Gastrocnemius medialis (tissue), 4 donors: ENCODE measurements at regions not wholly inside any gene's neighbourhood (a gene's known extent, or its start where the extent isn't known, plus 50 kb on each side); places are given as distances from the start of the nearest gene placed in this dataset.

ENCODE experiments used
- ATAC-seq, 2 donors: fragments of 150-250 bp; one replicate each; pipeline ENCODE4 v1.9.1; 2016
- DNase-seq, 2 donors: peaks; one replicate each; pipeline ENCODE4 v3.0.0-alpha.2; 2019
- H3K27ac ChIP-seq, 4 donors: fragments of 200-600 bp; sonication (generic); 1 replicate in 1 of 4; 2 replicates in 3 of 4; pipeline ENCODE4 v1.5.1; 2016 to 2018; ENCODE audit warnings: mild to moderate bottlenecking in 2 of 4, moderate library complexity in 1 of 4
- H3K27me3 ChIP-seq, 3 donors: fragments of 200-600 bp; sonication (generic) in 2 of 3; 1 replicate in 1 of 3; 2 replicates in 2 of 3; pipeline versions ENCODE4 v1.5.1 to v1.6.0; 2016 to 2019; ENCODE audit warnings: mild to moderate bottlenecking in 1 of 3, moderate library complexity in 1 of 3
- H3K36me3 ChIP-seq, 2 donors: fragments of 200-600 bp; sonication (generic) in 1 of 2; one replicate each; pipeline ENCODE4 v1.5.1; 2017 to 2018
- H3K4me1 ChIP-seq, 2 donors: fragments of 200-600 bp; sonication (generic) in 1 of 2; one replicate each; pipeline ENCODE4 v1.5.1; 2016 to 2017; ENCODE audit warnings: mild to moderate bottlenecking in 2 of 2
- H3K4me3 ChIP-seq, 4 donors: fragments of 200-600 bp; sonication (generic) in 3 of 4; 1 replicate in 1 of 4; 2 replicates in 3 of 4; pipeline ENCODE4 v1.5.1; 2016 to 2019; ENCODE audit warnings: mild to moderate bottlenecking in 2 of 4
- H3K9me3 ChIP-seq, 3 donors: fragments of 200-600 bp; sonication (generic) in 2 of 3; 1 replicate in 1 of 3; 2 replicates in 2 of 3; pipeline ENCODE4 v1.5.1; 2016 to 2019
- CTCF ChIP-seq, 5 experiments: fragments of 450-650 bp in 3 of 5; fragments of 200-600 bp in 2 of 5; sonication (generic) in 2 of 5; IDR thresholded peaks in 4 of 5; conservative IDR thresholded peaks in 1 of 5; 1 replicate in 4 of 5; 2 replicates in 1 of 5; pipeline ENCODE4 v1.5.1; 2016 to 2019; ENCODE audit warnings: antibody characterized with exemption in 5 of 5, mild to moderate bottlenecking in 3 of 5, moderate library complexity in 3 of 5
- POLR2A ChIP-seq, 2 donors: fragments of 450-650 bp; IDR thresholded peaks; one replicate each; pipeline ENCODE4 v1.6.1; 2017; ENCODE audit warnings: antibody characterized with exemption in 2 of 2, mild to moderate bottlenecking in 2 of 2, moderate library complexity in 2 of 2
- in situ Hi-C, 4 donors: fragments of 200-750 bp; cut with MboI; loops; one replicate each; pipeline versions ENCODE4 v1.15.0 to v1.8.0; 2017; ENCODE audit warnings: low sequenced_read_pairs in 4 of 4
- intact Hi-C: fragments of 100-400 bp; cut with DNase I; formaldehyde crosslinking; loops from one replicate; pipeline ENCODE4 v1.15.1; 2023; ENCODE audit warnings: low total_unique reads

- no peak for TF ChIP-seq POLR2A (IDR thresholded peaks at IDR 0.05)
- TF ChIP-seq CTCF (IDR thresholded peaks at IDR 0.05 in 4 of 5, conservative IDR thresholded peaks at IDR 0.05 in 1 of 5) = no peak
- ATAC-seq = no peak
- no peak overlapping the region for H3K4me3 ChIP-seq
- no peak overlapping the region for H3K27ac ChIP-seq
- H3K27me3 ChIP-seq = no peaks in the 10 kb centered on the region
- no peaks in the 10 kb centered on the region for H3K9me3 ChIP-seq
- intact Hi-C loops = no loop called here
- in situ Hi-C loops = no loop called here
- no peak for DNase-seq
- H3K36me3 ChIP-seq = no peaks in the 10 kb centered on the region
- H3K4me1 ChIP-seq = no peaks in the 10 kb centered on the region
These were observed 1207.2 kb downstream of the EFNB2 start for GRCh38 chr13:105328212-105328611.

GRCh38 chr13:105327581-105328126, 1207.8 kb downstream of the EFNB2 start:
- Histone ChIP-seq H3K9me3 (no peaks in the 10 kb centered on the region), H3K4me3 (no peak overlapping the region), H3K36me3 (no peaks in the 10 kb centered on the region), H3K27me3 (no peaks in the 10 kb centered on the region), H3K27ac (no peak overlapping the region), H3K4me1 (no peaks in the 10 kb centered on the region)
- in situ Hi-C loops (no loop called here), intact Hi-C loops (no loop called here)
- ATAC-seq (no peak), DNase-seq (no peak)
- no peak for TF ChIP-seq CTCF (IDR thresholded peaks at IDR 0.05 in 4 of 5, conservative IDR thresholded peaks at IDR 0.05 in 1 of 5)
- no peak for TF ChIP-seq POLR2A (IDR thresholded peaks at IDR 0.05)

GRCh38 chr13:105319875-105320274, 1215.6 kb downstream of the EFNB2 start:
- DNase-seq (no peak), ATAC-seq (no peak)
- no peaks in the 10 kb centered on the region for H3K27me3 ChIP-seq
- no peak overlapping the region for H3K4me3 ChIP-seq
- H3K27ac ChIP-seq = no peak overlapping the region
- intact Hi-C loops (no loop called here), in situ Hi-C loops (no loop called here)
- H3K4me1 ChIP-seq = no peaks in the 10 kb centered on the region
- no peaks in the 10 kb centered on the region for H3K36me3 ChIP-seq
- no peaks in the 10 kb centered on the region for H3K9me3 ChIP-seq
- no peak for TF ChIP-seq CTCF (IDR thresholded peaks at IDR 0.05 in 4 of 5, conservative IDR thresholded peaks at IDR 0.05 in 1 of 5)
- no peak for TF ChIP-seq POLR2A (IDR thresholded peaks at IDR 0.05)

GRCh38 chr13:105316731-105317130, 1218.7 kb downstream of the EFNB2 start:
- TF ChIP-seq POLR2A (IDR thresholded peaks at IDR 0.05) = no peak
- intact Hi-C loops = no loop called here
- no peak overlapping the region for H3K4me3 ChIP-seq
- no peaks in the 10 kb centered on the region for H3K27me3 ChIP-seq
- in situ Hi-C loops = no loop called here
- no peak overlapping the region for H3K27ac ChIP-seq
- DNase-seq = no peak
- ATAC-seq = no peak
- H3K9me3 ChIP-seq = no peaks in the 10 kb centered on the region
- no peaks in the 10 kb centered on the region for H3K36me3 ChIP-seq
- no peaks in the 10 kb centered on the region for H3K4me1 ChIP-seq

GRCh38 chr13:105312906-105313305, 1222.6 kb downstream of the EFNB2 start:
- in situ Hi-C loops = no loop called here
- no peak for DNase-seq
- intact Hi-C loops = no loop called here

GRCh38 chr13:105311094-105311493, 1224.4 kb downstream of the EFNB2 start:
- DNase-seq = no peak

More at GRCh38 chr13:105312906-105313305, 1222.6 kb downstream of the EFNB2 start:
- no peak overlapping the region for H3K27ac ChIP-seq
- no peak overlapping the region for H3K4me3 ChIP-seq
- no peak for TF ChIP-seq POLR2A (IDR thresholded peaks at IDR 0.05)
- no peaks in the 10 kb centered on the region for H3K4me1 ChIP-seq
- ATAC-seq = no peak
- H3K36me3 ChIP-seq = no peaks in the 10 kb centered on the region
- H3K9me3 ChIP-seq = no peaks in the 10 kb centered on the region
- no peaks in the 10 kb centered on the region for H3K27me3 ChIP-seq

More at GRCh38 chr13:105311094-105311493, 1224.4 kb downstream of the EFNB2 start:
- intact Hi-C loops (no loop called here), in situ Hi-C loops (no loop called here)
- Histone ChIP-seq H3K4me1 (no peaks in the 10 kb centered on the region), H3K9me3 (no peaks in the 10 kb centered on the region), H3K4me3 (no peak overlapping the region), H3K27ac (no peak overlapping the region), H3K36me3 (no peaks in the 10 kb centered on the region), H3K27me3 (no peaks in the 10 kb centered on the region)
- ATAC-seq = no peak
- TF ChIP-seq POLR2A (IDR thresholded peaks at IDR 0.05) (no peak), CTCF (IDR thresholded peaks at IDR 0.05 in 4 of 5, conservative IDR thresholded peaks at IDR 0.05 in 1 of 5) (no peak)
